Activated CD8-positive, alpha-beta memory T cell treated with anti-CD3 and anti-CD28 coated beads, Interleukin-2, amount 50 U/mL, for 4 hours (primary cell): ENCODE measurements at regions not wholly inside any gene's neighbourhood (a gene's known extent, or its start where the extent isn't known, plus 50 kb on each side); places are given as distances from the start of the nearest gene placed in this dataset.
"Not testable (repeated sequence)": the region's sequence is repeated elsewhere in the genome, so short reads cannot be mapped to it uniquely, and the experiment has no call there.

Experiments used
- DNase-seq: peaks from one replicate; pipeline ENCODE4 v3.0.0-alpha.2; 2020

GRCh38 chr12:46667551-46667950 lies 158.2 kb downstream of the SLC38A4 start:
- DNase-seq, result no peak

DNA sequence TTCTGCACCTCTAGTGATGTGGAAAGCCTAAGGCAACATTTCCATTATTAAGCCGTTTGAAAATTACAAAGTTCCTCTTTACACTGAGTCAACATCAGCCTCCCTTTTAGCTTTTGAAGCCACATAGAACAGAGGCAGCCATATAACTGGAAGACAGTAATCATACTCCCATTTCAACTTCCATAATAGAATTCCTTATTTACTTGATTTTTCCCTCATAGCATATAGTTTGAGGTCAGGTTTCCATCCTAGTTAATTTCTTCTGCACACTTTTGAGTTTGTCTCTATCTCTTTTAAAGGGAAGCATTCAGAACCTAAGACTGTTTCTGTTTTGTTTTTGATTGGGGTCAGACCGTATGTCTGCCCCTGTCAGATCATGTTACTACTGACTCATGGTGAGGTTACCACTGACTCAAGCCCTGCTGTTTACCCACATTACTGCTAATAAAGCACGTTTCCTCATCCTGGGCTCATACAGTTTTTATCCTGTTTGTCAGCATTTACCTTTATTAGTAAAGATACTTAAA lies 161.0 kb downstream of the SLC38A4 start:
- DNase-seq, result no peak

- DNase-seq, result no peak
These were observed 162.5 kb downstream of the SLC38A4 start for GRCh38 chr12:46663318-46663717.

- no peak for DNase-seq
These were observed 164.5 kb downstream of the SLC38A4 start for GRCh38 chr12:46661110-46661845.

- no peak for DNase-seq
These were observed 165.1 kb downstream of the SLC38A4 start for GRCh38 chr12:46660719-46661109.

DNA sequence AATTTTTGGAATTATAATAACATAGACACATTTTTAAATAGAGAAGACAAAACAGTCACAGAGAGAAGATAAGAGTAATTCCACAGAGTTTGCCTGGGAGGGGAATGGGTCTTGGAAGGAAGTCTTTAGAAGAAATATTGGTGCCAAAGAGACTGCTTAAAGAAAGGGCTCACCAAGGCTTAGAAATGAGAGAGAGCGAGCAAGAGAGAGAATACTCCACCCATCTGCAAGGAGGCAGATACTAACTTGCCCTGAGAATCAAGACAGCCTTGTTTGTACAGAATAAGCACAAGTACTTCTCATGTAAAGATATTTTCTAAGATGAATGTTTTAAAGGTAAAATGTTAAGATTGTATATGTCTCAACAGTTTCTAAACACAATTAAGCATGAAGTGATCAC lies 165.5 kb downstream of the SLC38A4 start:
- no peak for DNase-seq

GRCh38 chr12:46659824-46660223 lies 166.0 kb downstream of the SLC38A4 start:
- DNase-seq, result no peak

DNA sequence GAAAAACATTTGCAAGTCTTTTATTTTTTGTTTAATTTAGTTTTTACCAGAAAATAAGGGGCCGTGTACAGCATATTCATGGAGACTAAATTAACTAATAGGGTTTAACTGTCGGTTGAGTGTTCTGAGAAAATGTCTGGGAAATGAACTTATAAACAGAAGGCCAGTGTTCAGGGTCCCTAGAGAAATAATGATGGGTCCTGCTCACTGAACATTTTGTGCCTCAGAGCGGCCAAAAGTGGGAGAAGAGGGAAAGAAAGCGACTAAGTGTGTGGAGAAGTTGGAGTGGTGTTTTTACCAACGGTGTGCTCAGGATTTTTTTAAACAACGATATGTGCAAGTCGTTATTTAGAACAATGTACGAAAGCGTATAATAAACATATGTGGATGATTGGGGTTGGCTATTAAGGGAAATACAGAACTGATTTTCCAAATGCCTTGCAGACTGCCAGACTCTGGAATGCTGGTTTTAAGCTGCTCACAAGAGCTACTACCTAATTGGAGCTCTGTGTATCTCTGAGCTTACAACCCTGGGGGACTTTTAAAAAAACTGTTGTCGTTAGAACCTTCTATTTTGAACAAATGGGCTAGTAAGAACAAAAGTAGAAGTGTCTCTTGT lies 166.7 kb downstream of the SLC38A4 start:
- DNase-seq, result no peak

DNA sequence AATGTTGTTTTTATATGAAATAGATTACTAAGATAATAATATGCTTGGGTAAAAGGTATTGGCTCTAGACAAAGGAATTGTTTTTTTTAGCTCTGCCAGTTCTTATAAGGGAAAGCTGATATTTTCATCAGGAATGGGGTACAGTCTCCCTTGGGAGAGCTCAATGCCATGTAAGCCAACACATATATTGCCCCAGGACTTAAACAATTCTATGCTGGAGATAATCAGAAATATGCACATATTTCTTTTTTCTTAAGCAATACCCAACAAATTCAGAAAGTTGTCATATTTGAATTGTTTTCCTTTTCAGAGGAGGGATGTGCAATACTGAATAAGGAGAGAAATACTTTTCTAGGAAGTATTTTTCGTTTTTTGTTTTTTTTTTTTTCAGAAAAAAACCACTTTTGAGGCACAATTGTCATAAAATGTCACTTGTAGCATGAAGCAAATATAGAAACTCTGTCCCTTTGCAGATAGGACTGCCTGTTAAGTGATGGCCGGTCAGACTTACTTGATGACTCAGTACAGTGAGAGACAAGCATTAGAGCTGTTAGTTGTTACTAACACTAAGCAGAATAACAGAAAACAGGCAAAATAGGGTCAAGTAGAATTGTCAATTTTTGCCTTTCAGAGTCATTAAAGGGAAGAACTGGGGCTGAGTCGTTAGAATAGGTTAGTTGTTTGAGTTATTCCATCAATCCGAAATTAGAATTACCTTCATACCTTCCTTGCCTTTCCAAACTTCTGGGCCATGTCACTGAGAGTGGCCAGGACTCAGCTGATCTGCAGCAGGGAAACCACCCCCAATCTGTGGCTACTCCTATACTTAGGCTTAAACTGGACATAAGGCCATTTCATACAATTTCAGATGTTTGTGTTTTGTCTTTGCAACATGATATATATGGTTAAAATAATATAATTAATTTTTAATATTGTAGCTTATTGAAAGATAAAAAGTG lies 168.1 kb downstream of the SLC38A4 start:
- DNase-seq, result no peak

GRCh38 chr12:46655984-46656383 lies 169.8 kb downstream of the SLC38A4 start:
- not testable (repeated sequence) for DNase-seq

- no peak for DNase-seq
These were observed 172.5 kb downstream of the SLC38A4 start for GRCh38 chr12:46653311-46653710.

DNA sequence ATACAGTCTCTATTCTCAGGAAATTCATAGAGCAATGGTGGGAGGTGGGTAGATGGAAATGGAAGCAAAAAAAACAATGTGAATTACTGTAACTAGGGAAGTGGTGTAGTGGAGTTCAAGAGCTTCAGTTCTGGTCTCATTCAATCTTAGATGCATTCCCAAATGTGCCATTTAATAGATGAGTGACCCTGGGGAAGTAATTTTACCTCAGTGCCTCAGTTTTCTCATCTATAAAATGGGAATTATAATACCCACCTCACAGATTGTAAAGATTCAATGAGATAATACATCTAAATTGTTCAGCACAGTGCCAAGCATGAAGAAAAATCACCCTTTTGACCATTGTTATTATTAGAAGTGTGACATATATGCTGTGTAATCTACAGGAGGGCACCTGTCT lies 173.1 kb downstream of the SLC38A4 start:
- DNase-seq, result no peak

GRCh38 chr12:46650688-46651087 lies 175.1 kb downstream of the SLC38A4 start:
- no peak for DNase-seq

- no peak for DNase-seq
These were observed 176.4 kb downstream of the SLC38A4 start for GRCh38 chr12:46649433-46649832.

DNA sequence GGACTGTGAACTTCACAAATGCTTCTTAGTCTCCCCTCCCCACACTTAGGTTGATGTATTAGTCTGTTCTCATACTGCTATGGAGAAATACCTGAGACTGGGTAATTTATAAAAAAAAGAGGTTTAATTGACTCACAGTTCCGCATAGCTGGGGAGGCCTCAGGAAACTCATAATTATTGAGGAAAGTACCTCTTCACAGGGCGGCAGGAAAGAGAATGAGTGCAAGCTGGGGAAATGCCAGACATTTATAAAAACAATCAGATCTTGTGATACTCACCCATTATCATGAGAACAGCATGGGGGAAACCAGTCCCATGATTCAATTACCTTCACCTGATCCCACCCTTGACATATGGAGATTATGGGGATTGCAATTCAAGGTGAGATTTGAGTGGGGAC lies 178.8 kb downstream of the SLC38A4 start:
- no peak for DNase-seq

DNA sequence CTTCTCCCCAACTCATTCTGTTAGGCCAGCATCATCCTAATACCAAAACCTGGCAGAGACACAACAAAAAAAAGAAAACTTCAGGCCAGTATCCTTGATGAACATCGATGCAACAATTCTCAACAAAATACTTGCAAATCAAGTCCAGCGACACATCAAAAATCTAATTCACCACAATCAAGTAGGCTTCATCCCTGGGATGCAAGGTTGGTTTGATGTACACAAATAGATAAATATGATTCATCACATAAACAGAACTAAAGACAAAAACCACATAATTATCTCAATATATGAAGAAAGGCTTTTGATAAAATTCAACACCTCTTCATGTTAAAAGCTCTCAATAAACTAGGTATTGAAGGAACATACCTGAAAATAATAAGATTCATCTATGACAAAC lies 184.1 kb downstream of the SLC38A4 start:
- not testable (repeated sequence) for DNase-seq

GRCh38 chr12:46635818-46636217 lies 190.0 kb downstream of the SLC38A4 start:
- DNase-seq, result no peak

GRCh38 chr12:46629331-46630229 lies 196.2 kb downstream of the SLC38A4 start:
- DNase-seq, result no peak

GRCh38 chr12:46628176-46628575 lies 197.6 kb downstream of the SLC38A4 start:
- DNase-seq, result no peak

- no peak for DNase-seq
These were observed 198.1 kb downstream of the SLC38A4 start for GRCh38 chr12:46627686-46628085.

DNA sequence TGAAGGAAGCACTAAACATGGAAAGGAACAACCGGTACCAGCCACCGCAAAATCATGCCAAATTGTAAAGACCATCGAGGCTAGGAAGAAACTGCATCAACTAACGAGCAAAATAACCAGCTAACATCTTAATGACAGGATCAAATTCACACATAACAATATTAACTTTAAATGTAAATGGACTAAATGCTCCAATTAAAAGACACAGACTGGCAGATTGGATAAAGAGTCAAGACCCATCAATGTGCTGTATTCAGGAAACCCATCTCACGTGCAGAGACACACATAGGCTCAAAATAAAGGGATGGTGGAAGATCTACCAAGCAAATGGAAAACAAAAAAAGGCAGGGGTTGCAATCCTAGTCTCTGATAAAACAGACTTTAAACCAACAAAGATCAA lies 206.3 kb downstream of the SLC38A4 start:
- not testable (repeated sequence) for DNase-seq

DNA sequence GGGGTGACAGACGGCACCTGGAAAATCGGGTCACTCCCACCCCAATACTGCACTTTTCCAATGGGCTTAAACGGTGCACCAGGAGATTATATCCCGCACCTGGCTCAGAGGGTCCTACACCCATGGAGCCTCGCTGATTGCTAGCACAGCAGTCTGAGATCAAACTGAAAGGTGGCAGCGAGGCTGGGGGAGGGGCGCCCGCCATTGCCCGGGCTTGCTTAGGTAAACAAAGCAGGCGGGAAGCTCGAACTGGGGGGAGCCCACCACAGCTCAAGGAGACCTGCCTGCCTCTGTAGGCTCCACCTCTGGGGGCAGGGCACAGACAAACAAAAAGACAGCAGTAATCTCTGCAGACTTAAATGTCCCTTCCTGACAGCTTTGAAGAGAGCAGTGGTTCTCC lies 208.1 kb downstream of the SLC38A4 start:
- DNase-seq, result not testable (repeated sequence)
